ENCODE measurements at regions not wholly inside any gene's neighbourhood (a gene's known extent, or its start where the extent isn't known, plus 50 kb on each side); places are given as distances from the start of the nearest gene placed in this dataset.

DNA sequence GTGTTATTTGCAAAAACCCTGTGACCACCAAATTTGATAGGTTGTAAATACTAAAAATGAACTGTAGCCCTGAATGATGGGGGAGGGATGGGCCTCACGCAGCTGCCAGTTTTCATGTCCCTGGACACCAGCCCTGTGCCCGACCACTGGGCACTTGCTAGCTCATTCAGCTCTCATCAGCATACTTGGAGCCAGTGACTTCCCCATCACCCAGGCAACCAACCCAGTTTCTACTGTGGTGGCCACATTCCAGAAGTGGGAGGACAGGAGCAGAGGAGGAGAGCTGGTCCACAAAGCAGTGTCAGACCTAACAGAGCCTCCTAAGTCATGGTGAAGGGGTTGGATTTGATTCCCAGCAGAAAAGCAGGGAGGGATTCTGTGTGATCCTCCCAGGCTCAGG lies 128.2 kb downstream of the CPEB2 start:
- DNase-seq (ENCODE audit: low spot score) = no peak

DNA sequence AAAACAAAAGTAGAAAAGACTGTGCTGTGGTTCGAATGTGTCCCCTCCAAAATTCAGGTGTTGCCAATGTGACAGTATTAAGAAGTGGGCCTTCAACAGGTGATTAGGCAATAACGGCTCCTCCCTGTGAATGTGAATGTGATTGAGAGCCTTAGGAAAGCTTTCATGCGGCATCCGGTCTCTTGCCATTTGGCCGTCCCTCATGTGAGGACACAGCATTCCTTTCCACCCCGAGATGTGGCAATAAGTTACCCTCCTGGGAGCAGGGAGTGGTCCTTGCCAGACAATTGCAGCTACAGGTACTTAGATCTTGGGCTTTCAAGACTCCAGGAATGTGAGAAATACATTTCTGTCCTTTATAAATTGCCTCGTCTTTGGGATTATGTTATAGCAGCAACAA lies 129.3 kb downstream of the CPEB2 start:
- DNase-seq (ENCODE audit: low spot score) = no peak

DNA sequence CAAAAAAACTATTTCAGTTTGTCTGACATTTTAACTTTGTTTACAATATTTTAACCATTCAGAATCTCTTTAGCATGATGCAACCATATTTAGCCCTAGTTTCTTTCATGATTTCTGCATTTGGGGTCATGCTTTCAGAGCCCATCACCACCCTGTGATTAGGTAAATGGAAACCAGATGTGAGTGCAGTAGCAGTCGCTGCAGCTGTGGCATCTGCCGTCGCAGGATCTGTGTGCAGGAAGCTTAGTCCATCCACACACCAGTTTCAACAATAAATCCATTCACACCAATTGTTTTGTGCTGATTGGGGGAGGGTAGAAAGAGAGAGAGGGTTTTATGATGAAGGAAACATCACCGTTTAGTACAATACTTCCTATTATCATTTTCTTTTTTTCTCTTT lies 130.5 kb downstream of the CPEB2 start:
- DNase-seq (ENCODE audit: low spot score) = no peak

DNA sequence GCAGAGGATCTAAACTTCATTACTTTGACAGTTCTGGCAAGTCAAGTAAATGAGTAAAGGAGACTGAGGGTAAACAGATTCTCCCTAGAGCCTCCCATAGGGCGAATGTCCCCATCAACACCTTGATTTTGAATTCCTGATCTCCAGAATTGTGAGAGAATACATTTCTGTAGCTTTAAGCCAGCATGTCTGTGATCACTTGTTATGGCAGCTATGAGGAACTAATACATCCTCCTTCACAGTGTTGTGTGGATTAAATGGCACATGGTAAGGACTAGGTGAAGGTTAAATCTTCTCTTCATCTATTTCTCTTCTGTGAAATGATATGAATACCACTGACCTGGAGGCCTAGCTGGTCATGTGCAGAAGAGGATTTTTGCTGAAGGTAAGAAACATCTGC lies 137.3 kb downstream of the CPEB2 start:
- DNase-seq (ENCODE audit: low spot score) = no peak

GRCh38 chr4:15142201-15142600 lies 139.9 kb downstream of the CPEB2 start:
- no peak for DNase-seq (ENCODE audit: low spot score)

DNA sequence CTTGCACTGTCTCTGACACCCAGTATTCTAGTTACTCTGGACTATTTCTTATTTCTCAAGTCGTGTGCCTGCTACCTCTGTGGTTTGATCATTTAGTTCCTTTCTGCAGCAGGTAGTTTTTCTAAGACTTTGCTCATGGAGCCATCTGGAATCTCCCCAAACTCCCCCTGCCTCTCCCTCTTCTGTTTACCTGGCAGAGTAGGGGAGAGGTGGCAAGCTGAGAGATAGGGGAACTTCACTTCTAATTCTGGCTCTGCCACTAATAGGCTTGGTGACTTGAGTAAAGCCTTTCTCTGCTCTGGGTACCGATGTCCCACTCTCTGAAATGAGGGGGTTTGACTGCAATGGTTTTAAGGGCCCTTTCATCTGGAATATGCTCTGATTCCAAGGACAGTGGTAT lies 141.3 kb downstream of the CPEB2 start:
- no peak for DNase-seq (ENCODE audit: low spot score)

DNA sequence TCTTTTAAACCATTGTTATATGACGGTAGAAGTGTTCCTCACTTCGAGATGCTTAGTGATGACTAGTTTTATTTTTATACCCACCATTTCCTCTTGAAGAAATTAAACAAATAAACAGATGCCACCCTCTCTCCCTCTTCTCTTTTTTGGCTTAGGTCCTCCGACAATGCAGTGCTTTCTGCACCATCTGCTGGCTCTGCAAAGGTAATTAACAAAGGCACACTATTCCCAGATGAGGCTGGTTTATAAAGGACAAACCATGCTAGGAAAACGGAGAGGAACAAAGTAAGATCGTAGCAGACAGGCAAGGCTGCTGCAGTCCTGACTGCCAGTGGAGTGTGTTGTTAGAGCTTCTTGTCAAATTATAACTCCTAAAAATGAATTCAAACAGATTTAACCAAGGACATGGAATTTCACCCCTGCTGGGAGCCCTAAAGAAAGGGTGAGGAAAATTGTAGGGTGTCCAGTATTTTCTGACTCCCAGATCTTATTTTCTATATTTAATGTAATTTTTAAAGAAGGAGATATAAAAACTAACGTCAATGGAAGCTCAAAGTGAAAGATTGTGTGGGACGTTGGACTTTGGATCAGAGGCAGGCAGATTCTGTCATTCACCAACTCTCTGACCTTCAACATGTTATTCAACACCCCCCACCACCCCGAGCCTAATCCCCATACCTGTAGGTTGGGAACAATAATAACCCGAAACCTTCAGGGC lies 142.1 kb downstream of the CPEB2 start:
- DNase-seq (ENCODE audit: low spot score) = no peak

GRCh38 chr4:15144967-15145295 lies 142.7 kb downstream of the CPEB2 start:
- no peak for DNase-seq (ENCODE audit: low spot score)

DNA sequence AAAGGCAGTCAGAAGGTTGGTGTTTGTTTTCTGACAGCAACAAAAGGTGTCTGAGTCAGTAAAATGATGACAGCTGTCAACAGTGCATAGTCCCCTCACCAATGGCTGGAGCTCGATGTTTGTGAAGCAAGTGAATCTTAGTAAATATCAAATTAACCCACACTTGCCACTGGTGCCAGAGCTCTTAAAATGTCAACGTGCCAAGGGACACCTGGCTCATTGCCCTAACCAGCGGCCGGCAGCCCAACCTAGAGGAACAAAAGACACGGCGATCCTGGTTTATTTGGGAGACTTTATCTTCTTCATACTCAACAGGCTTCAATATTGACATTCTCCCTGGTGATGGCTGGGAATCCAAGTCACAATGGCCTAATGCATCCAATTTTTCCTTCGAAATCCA lies 143.4 kb downstream of the CPEB2 start:
- no peak for DNase-seq (ENCODE audit: low spot score)

GRCh38 chr4:15147714-15148113 lies 145.4 kb downstream of the CPEB2 start:
- DNase-seq (ENCODE audit: low spot score) = no peak

- no peak for DNase-seq (ENCODE audit: low spot score)
These were observed 145.9 kb downstream of the CPEB2 start for GRCh38 chr4:15148199-15148598.

GRCh38 chr4:15148691-15149090 lies 146.4 kb downstream of the CPEB2 start:
- no peak for DNase-seq (ENCODE audit: low spot score)

DNA sequence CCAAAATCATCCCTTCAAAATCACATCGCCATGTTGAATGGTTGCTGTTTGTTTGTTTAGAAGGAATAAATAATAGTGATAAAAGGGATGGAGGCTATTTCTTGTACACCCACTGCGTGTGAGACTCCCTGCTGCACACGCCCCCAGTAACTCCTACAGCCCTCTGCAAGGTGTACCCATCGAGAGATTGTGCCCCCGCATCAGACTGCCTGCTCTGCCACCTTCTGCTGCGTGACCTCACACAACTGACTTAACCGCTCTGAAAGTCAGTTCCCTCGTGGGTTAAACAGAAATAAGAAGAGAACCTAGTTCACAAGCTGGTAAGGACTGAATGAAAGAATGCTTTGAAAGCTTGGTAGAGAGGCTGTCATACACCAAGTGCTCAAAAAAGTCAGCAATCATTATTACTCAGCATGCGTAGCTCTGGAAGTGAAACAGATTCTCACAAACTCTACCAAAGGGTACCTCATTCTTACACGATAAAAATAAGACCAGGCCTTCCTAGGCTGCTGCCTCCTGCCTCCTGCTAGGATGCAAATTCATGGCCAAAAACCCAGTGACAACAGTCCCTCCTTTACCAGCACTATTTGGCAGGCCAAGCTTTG lies 147.1 kb downstream of the CPEB2 start:
- no peak for DNase-seq (ENCODE audit: low spot score)

DNA sequence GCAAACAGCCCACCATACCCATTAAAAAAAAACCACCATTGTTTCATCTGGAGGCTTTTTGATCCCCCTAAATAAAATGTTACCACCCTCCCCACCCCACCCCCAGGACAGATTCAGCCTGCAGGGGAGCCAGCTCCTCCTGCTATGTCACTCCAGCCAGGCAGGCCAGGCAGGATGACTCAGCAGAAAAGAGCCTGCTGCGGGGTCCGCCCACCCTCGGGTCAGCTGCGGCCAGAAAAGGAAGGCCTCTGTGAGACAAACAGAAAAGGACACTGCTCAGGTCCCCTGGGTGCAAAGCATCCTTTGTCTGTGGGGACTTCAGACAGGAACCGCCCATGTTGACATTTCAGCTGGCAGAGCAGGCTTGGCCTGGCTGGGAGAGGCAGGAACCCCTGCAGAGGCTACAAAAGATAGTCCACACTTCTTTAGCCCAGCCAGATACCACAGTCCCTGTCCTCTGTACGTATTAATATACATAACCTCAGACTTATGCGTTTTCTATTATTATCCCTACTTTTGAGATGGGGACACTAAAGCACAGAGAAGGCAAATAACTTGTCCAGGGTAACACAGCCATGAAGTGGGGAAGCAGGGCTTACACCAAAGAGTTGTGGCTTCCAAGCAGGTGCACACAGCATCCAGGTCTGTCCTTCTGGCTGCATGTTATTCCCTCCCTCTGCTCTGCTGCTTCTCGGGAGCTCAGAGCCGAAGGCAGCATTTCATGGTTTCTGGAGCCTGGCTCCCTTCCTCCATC lies 147.7 kb downstream of the CPEB2 start:
- DNase-seq (ENCODE audit: low spot score) = peak; percentile 84

- DNase-seq (ENCODE audit: low spot score) = no peak
These were observed 148.3 kb downstream of the CPEB2 start for GRCh38 chr4:15150631-15151030.

DNA sequence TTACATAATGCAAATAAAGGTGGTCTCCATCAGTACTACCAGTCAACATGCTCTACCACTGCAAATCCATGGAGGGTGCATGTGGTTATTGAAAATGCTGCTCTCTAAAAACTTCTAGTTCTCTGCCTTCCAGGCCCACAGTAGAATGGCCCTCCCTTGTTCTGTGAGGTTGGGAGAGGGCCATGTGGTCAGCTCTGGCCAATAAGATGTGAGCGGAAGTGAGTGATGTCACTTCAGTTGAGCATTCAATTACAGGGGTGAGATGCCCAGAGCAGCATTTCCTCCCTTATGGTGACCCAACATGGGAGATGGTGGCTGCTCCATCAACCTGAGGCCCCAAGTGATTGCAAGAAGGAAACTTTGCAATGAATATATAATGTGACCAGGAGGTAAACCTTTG lies 148.8 kb downstream of the CPEB2 start:
- no peak for DNase-seq (ENCODE audit: low spot score)

- no peak for DNase-seq (ENCODE audit: low spot score)
These were observed 151.4 kb downstream of the CPEB2 start for GRCh38 chr4:15153662-15154061.

GRCh38 chr4:15158406-15159091 lies 156.3 kb downstream of the CPEB2 start:
- no peak for DNase-seq (ENCODE audit: low spot score)

GRCh38 chr4:15159477-15160019 lies 157.3 kb downstream of the CPEB2 start:
- DNase-seq (ENCODE audit: low spot score) = no peak

- DNase-seq (ENCODE audit: low spot score) = no peak
These were observed 159.2 kb downstream of the CPEB2 start for GRCh38 chr4:15161439-15161838.

DNA sequence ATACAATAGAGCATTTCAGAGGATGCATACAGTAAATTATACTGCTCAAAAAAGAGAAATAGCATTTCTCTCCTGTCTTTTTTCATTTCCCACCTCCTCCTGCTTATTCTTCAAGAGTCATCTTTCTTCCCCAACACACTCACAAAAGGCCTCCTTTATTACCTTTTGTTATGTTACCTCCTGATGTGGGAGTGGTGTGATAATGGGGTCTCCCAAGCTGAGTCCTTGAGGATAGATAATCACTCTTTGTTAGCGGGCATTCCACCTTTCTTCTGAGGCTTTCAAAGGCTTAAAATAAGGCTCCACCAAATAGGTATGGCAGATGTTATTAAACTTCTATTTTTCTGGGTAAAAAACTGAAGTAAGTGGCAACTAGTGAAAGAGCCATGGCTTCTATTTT lies 159.8 kb downstream of the CPEB2 start:
- DNase-seq (ENCODE audit: low spot score) = no peak
